ENCODE measurements at regions not wholly inside any gene's neighbourhood (a gene's known extent, or its start where the extent isn't known, plus 50 kb on each side); places are given as distances from the start of the nearest gene placed in this dataset.

DNA sequence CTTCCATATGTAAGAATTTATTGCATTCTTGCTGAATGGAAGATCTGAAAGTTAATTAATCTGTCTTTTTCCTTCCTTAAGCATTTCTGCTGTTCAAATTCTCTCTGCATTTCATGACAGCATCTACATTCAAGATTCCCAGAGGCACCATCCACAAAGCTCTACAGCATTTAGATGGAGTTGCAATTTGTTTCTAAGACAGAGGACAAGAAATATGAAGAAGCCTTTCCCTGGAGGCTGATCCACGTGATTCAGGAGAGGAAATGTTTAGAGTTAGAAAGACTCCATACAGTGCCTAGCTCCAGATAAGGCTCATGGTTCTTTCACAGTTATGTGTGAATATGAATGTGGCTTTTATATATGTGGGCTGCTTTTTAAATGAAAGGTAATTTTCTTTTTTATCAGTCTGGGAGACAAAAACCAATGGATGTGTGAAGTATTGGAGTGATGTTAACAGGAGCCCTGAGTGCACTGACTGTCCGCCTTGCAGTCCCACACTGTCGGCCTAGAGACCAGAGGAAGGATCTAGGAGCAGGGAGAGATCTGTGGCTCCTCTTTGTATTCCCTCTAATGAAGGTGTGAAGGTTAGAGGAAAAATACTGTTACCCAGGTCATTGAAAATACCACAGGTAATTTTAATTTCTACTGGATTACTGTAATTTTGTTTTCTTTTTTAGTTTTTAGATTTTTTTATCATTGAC is 686.6 kb upstream of the GJE1 start:
- no peaks in the 10 kb centered on the region for H3K9me2 ChIP-seq (ENCODE audit: insufficient read depth, low read length)
- no peak overlapping the region for H2AFZ ChIP-seq (ENCODE audit: low read depth, low read length)
- H3K9ac ChIP-seq (ENCODE audit: low read length) = peak overlapping the region; percentile 38
- H3F3A ChIP-seq (ENCODE audit: insufficient read depth, low read length, poor library complexity, severe bottlenecking) = no peaks in the 10 kb centered on the region
- no peaks in the 10 kb centered on the region for H3K79me2 ChIP-seq (replicated peaks; ENCODE audit: insufficient read depth, low read length)
- no peaks in the 10 kb centered on the region for H3K9me3 ChIP-seq (ENCODE audit: low read length)
- H3K27ac ChIP-seq (ENCODE audit: low read length) = peak overlapping the region; percentile 84
- H3K27me3 ChIP-seq (ENCODE audit: insufficient read depth, low read depth, low read length) = no peaks in the 10 kb centered on the region
- H3K4me2 ChIP-seq (ENCODE audit: low read length) = peak overlapping the region; percentile 32
- no peaks in the 10 kb centered on the region for H3K36me3 ChIP-seq (ENCODE audit: insufficient read depth, low read length)
- TF ChIP-seq SMC3 (conservative IDR thresholded peaks at IDR 0.05; ENCODE audit: poor library complexity) (no peak), TAF1 (IDR thresholded peaks at IDR 0.05; ENCODE audit: low read depth) (no peak), RAD21 (conservative IDR thresholded peaks at IDR 0.05) (peak; percentile 40), POLR2AphosphoS5 (IDR thresholded peaks at IDR 0.05) (peak; percentile 58), EZH2 (IDR thresholded peaks at IDR 0.05; ENCODE audit: borderline replicate concordance, insufficient read depth, low read length, poor library complexity, severe bottlenecking) (no peak), REST (IDR thresholded peaks at IDR 0.05; ENCODE audit: borderline replicate concordance) (peak; percentile 75), MXI1 (conservative IDR thresholded peaks at IDR 0.05; ENCODE audit: poor library complexity, severe bottlenecking) (no peak), EP300 (conservative IDR thresholded peaks at IDR 0.05; ENCODE audit: poor library complexity, severe bottlenecking) (peak; percentile 56)
- TF ChIP-seq, protein P1, sequence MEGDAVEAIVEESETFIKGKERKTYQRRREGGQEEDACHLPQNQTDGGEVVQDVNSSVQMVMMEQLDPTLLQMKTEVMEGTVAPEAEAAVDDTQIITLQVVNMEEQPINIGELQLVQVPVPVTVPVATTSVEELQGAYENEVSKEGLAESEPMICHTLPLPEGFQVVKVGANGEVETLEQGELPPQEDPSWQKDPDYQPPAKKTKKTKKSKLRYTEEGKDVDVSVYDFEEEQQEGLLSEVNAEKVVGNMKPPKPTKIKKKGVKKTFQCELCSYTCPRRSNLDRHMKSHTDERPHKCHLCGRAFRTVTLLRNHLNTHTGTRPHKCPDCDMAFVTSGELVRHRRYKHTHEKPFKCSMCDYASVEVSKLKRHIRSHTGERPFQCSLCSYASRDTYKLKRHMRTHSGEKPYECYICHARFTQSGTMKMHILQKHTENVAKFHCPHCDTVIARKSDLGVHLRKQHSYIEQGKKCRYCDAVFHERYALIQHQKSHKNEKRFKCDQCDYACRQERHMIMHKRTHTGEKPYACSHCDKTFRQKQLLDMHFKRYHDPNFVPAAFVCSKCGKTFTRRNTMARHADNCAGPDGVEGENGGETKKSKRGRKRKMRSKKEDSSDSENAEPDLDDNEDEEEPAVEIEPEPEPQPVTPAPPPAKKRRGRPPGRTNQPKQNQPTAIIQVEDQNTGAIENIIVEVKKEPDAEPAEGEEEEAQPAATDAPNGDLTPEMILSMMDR (IDR thresholded peaks at IDR 0.05; ENCODE audit: poor library complexity, severe bottlenecking) = no peak
- peak overlapping the region; percentile 36 for H3K4me3 ChIP-seq (ENCODE audit: low read length)
- H4K20me1 ChIP-seq (ENCODE audit: insufficient read depth) = no peaks in the 10 kb centered on the region

GRCh38 chr6:141443668-141444289 is 688.9 kb upstream of the GJE1 start:
- Histone ChIP-seq H3K9ac (ENCODE audit: low read length) (no peak overlapping the region), H2AFZ (ENCODE audit: low read depth, low read length) (peak overlapping the region; percentile 2), H3K4me2 (ENCODE audit: low read length) (no peak overlapping the region), H4K20me1 (ENCODE audit: insufficient read depth) (no peaks in the 10 kb centered on the region), H3K27ac (ENCODE audit: low read length) (no peak overlapping the region), H3K79me2 (replicated peaks; ENCODE audit: insufficient read depth, low read length) (no peaks in the 10 kb centered on the region), H3F3A (ENCODE audit: insufficient read depth, low read length, poor library complexity, severe bottlenecking) (no peaks in the 10 kb centered on the region), H3K27me3 (ENCODE audit: insufficient read depth, low read depth, low read length) (no peaks in the 10 kb centered on the region), H3K4me3 (ENCODE audit: low read length) (no peak overlapping the region), H3K9me3 (ENCODE audit: low read length) (no peaks in the 10 kb centered on the region), H3K9me2 (ENCODE audit: insufficient read depth, low read length) (no peaks in the 10 kb centered on the region), H3K36me3 (ENCODE audit: insufficient read depth, low read length) (no peaks in the 10 kb centered on the region)
- TF ChIP-seq REST (IDR thresholded peaks at IDR 0.05; ENCODE audit: borderline replicate concordance) = no peak
- TF ChIP-seq POLR2AphosphoS5 (IDR thresholded peaks at IDR 0.05) = no peak
- no peak for TF ChIP-seq RAD21 (conservative IDR thresholded peaks at IDR 0.05)
- no peak for TF ChIP-seq SMC3 (conservative IDR thresholded peaks at IDR 0.05; ENCODE audit: poor library complexity)

All from neural cell (in vitro differentiated cells).